LNCAP (cell line): ENCODE measurements at regions not wholly inside any gene's neighbourhood (a gene's known extent, or its start where the extent isn't known, plus 50 kb on each side); places are given as distances from the start of the nearest gene placed in this dataset.

ENCODE experiments used
- CTCF ChIP-seq: fragments of 450-650 bp; IDR thresholded peaks from 2 replicates; pipeline ENCODE4 v1.5.1; 2017; ENCODE audit warnings: mild to moderate bottlenecking

DNA sequence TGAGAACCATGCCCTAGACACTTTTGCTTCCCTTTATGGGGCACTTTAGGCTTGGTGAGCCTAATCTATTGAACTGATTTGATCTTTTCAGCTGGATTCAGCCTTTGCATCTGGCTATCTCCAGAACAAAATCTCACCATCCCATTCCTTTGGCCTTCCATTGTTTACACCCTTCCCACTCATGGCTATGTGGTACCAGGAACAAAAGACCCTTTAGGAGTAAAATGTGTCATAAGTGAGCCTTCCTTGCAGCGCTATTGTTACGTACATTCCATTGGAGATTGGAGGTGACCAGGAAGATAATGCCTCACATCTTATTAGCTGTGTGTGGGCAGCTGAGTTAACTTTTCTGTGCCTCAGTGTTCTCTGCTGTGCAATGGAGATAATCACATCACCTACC, 188.4 kb downstream of the SATB1 start:
- TF ChIP-seq CTCF = no peak

GRCh38 chr3:18234717-18235335, 190.3 kb downstream of the SATB1 start:
- TF ChIP-seq CTCF = no peak

DNA sequence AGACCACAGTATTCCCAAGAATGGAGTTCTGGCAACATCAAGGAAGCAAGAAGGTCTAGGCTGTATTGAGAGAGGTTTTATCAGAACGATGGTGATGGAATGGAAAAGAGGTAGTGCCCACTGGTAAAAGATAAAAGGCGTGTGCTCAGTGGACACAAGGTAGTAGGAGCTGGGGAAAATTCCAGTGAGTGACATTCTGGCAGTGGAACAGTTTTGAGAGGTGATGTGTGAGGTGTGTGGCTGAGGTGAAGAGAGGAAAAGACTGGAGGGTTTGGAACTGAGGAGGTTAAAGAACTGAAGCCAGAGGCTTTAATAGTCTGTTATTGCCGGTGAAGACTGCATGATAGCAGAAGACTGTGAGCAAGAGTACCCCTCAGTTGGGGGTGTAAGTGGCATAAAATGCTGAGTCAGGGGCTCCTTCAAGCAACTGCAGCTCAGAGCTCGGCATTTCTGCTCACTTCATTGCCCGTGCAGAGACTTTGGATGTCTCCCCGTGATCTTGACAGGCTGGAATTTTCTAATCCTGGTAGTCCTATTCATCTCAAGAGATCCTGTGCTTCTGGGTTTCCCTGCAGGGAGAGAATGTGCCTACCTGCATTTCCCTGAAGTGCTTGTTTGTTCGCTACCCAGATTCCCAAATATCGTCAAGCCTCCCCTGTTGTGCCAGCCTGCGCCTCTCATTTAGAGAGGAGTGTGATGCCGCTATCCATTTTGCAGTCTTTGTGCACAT, 191.0 kb downstream of the SATB1 start:
- no peak for TF ChIP-seq CTCF

GRCh38 chr3:18232317-18232716, 192.8 kb downstream of the SATB1 start:
- no peak for TF ChIP-seq CTCF

DNA sequence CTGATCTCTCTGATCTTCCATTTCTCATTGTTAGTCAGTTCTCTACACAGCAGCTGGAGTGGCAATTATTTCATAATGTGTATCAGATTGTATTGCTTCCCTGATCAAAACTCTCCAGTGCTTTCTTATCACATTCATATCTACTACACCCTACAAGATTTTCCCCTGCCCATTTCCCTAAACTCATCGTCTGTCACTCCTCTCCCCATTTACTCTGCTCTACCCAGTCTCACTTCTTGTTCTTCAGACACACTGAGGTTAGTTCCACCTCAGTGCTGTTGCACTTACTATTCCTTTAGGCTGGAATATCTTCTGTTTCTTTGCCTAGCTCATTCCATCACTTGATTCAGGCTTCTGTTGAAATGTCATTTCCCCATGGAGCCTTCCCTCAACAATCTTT, 197.1 kb downstream of the SATB1 start:
- TF ChIP-seq CTCF = no peak

- no peak for TF ChIP-seq CTCF
Measured at GRCh38 chr3:18225709-18226108, 199.4 kb downstream of the SATB1 start.

GRCh38 chr3:18224426-18224825, 200.7 kb downstream of the SATB1 start:
- TF ChIP-seq CTCF = no peak
